ENCODE measurements at regions not wholly inside any gene's neighbourhood (a gene's known extent, or its start where the extent isn't known, plus 50 kb on each side); places are given as distances from the start of the nearest gene placed in this dataset.
"Not testable (repeated sequence)": the region's sequence is repeated elsewhere in the genome, so short reads cannot be mapped to it uniquely, and the experiment has no call there.

DNA sequence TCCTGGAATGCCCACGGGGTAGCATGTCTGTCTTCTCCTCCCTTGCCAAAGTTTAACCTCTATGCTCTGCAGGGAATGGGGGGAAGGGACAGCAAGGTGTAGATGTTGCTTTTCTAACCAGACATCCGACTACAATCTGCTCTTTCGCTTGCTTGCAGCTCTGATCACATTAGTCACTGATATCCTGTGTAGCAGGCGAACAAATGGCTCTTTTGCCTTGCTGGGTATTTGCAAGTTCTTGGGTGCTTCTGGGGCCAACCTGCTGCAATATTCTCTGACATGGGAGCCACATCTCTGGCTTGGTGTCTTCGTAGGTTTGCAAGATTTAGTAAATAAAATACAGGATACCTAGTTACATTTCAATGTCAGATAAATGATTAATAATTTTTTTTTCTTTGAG, 190.0 kb downstream of the ASB1 start:
- Mint-ChIP-seq H3K36me3 (no peaks in the 10 kb centered on the region), H3K27ac (no peak overlapping the region), H3K4me3 (no peak overlapping the region), H3K4me1 (no peaks in the 10 kb centered on the region), H3K27me3 (peaks cover 14 to 30% (median 19%) of the 10 kb centered on the region in 3 donors), H3K9me3 (peaks cover 0 to 13% (median 4%) of the 10 kb centered on the region in 7 donors)
- no peak for DNase-seq
- no peak for ATAC-seq (ENCODE audit: low read depth in 2 of 2)

DNA sequence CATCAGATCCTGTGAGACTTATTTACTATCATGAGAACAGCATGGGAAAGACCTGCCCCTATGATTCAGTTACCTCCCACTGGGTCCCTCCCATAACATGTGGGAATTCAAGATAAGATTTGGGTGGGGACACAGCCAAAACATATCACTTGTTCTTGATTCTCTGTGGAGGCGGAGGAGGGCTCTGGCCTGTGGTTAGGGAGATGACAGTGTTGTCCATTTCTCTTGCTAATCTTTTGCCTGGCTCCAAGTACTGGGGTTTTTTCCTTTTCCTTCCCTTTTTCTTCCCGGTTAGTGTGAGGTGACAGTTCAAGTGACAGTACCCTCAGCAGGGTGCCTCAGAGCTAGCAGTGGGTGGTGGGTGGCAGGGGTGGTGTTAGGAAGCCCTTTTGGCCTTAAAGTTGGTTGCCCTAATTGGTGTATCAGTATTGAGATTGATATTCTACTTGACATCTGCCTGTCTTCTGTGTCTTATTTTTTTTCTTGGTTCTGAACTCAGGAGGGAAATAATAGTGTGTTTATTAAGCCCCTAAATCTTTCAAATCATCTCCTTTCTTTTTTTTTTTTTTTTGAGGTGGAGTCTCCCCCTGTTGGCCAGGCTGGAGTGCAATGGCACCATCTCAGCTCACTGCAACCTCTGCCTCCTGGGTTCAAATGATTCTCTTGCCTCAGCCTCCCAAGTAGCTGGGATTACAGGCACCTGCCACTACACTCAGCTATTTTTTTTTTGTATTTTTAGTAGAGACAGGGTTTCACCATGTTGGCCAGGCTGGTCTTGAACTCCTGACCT, 192.0 kb downstream of the ASB1 start:
- not testable (repeated sequence) for H3K4me3 Mint-ChIP-seq; H3K9me3 Mint-ChIP-seq; H3K36me3 Mint-ChIP-seq; DNase-seq; H3K27ac Mint-ChIP-seq; H3K4me1 Mint-ChIP-seq; ATAC-seq (ENCODE audit: low read depth in 2 of 2)
- H3K27me3 Mint-ChIP-seq, result peaks cover 17 to 35% (median 25%) of the 10 kb centered on the region in 3 donors

DNA sequence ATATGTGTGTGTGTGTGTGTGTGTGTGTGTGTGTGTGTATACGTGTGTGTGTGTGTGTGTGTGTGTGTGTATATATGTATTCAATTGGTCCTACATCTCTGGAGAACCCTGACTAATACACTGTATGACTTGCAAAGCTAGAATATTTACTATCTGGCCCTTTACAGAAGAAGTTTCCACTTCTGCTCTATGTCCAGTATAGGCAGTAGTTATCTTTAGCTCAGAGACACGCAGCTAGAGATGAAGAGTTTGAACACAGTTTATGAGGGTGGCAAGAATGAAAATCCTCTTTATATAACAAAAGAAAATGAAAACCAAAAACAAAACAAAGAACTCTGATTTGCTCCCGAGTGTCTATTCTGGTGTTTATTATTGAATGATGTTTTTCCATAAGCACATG, 201.2 kb downstream of the ASB1 start:
- Mint-ChIP-seq H3K4me1 (no peaks in the 10 kb centered on the region), H3K27ac (no peak overlapping the region), H3K27me3 (peaks cover 0 to 4% (median 0%) of the 10 kb centered on the region in 3 donors), H3K36me3 (no peaks in the 10 kb centered on the region), H3K4me3 (no peak overlapping the region), H3K9me3 (peaks cover 0 to 12% (median 2%) of the 10 kb centered on the region in 7 donors)
- ATAC-seq (ENCODE audit: low read depth in 2 of 2) (no peak), DNase-seq (no peak)

DNA sequence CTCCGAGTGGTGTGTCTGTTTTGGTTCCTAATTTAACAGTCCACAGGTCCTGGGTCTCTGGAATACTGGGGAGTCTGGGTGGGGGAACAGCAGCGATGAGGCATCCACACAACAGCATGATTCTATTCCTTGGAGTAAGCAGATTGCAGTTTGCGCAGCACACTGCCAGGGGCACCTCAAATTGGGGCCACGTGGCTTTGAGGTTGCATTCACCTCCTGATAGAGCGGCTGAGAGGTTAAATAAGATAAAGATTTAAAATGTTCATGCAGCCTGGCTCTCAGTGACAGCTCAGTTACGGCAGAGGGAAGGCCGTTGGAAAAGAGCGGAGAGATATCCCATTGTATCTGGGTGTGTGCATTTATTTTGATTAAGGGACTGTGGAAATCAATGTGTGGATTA, 202.3 kb downstream of the ASB1 start:
- Mint-ChIP-seq H3K36me3 (no peaks in the 10 kb centered on the region), H3K9me3 (peaks cover 0 to 12% (median 2%) of the 10 kb centered on the region in 7 donors), H3K4me3 (no peak overlapping the region), H3K27ac (no peak overlapping the region), H3K4me1 (no peaks in the 10 kb centered on the region), H3K27me3 (peaks cover 0 to 4% (median 0%) of the 10 kb centered on the region in 3 donors)
- ATAC-seq (ENCODE audit: low read depth in 2 of 2) (no peak), DNase-seq (no peak)

DNA sequence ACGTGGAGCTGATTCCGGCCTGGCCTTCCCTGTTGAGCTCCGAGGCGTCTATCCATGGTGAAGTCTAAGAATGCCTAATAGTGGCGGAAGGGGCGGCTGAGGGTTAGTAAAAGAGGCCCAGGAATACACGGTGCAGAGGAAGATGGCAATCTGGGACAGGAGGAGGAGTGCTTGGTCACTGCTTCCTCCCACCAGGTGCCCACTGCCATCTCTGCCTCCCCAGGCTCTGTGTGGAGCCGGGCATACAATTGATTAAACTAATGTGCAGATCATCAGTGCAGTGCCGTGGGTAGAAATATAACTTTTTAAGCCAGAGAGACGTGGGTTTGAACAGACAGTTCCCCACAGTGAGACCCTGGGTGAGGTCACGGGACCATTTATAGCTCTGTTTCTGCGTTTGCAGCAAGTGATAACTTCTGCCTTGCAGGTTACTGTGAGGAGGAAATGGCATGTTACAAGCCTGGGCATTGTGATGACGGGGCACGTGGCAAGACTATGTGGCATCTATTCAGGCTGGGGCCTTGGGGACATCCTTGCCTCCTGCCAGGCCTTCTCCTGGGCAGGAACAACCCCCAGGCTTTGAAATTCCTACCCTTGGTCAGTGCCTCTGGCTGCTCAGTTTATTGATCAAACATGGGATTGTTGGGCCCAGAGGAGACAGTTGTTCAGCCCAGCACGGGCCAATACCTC, 204.9 kb downstream of the ASB1 start:
- H3K27me3 Mint-ChIP-seq, result no peaks in the 10 kb centered on the region
- no peak for ATAC-seq (ENCODE audit: low read depth in 2 of 2)
- H3K4me1 Mint-ChIP-seq, result no peaks in the 10 kb centered on the region
- DNase-seq, result no peak
- H3K4me3 Mint-ChIP-seq, result no peak overlapping the region
- H3K9me3 Mint-ChIP-seq, result peaks cover 0 to 7% (median 0%) of the 10 kb centered on the region in 7 donors
- no peak overlapping the region for H3K27ac Mint-ChIP-seq
- H3K36me3 Mint-ChIP-seq, result no peaks in the 10 kb centered on the region

DNA sequence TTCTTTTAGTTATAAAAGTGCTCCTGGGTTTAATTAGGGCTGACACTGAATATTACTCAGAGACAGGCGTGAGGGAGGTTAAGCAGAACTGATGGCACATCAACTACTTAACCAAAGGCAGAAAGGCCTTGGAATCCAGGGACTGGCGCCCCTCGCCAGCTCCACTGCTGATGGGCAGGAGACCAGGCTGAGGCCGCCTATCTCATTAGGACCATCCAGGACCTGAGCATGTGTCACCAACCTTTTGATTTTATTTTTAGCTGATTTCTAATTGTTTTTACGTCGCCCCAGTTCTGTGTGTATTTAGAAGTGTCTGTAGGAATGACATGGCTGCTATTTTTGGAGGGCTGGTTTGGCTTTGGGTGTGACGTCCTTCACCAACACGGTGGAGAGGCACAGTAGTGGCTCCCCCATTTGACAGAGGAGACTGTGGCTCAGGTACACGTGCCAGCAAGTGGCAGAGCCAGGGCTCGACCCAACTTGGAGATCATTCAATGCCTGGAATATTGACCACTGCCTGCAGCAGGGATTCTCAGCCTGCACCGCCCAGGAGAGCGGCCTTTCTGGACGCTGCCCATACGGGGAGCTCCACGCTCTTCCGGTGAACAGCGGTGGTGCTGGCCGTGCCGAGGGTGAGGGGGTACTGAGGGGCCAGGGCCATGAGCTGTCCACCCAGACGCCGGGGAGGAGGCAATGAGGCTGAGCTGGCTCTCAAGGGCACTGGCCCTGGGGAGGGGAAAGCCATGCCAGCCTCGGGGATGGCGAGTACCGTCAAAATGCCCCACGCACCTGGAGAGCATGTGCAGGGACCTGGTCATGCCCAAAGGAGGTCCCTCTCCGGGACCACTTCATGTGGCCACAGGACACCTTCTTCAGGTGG, 205.7 kb downstream of the ASB1 start:
- Mint-ChIP-seq H3K36me3 (no peaks in the 10 kb centered on the region), H3K9me3 (peaks cover 0 to 3% (median 0%) of the 10 kb centered on the region in 7 donors), H3K27me3 (no peaks in the 10 kb centered on the region), H3K4me1 (no peaks in the 10 kb centered on the region), H3K27ac (no peak overlapping the region), H3K4me3 (no peak overlapping the region)
- DNase-seq, result no peak
- no peak for ATAC-seq (ENCODE audit: low read depth in 2 of 2)

DNA sequence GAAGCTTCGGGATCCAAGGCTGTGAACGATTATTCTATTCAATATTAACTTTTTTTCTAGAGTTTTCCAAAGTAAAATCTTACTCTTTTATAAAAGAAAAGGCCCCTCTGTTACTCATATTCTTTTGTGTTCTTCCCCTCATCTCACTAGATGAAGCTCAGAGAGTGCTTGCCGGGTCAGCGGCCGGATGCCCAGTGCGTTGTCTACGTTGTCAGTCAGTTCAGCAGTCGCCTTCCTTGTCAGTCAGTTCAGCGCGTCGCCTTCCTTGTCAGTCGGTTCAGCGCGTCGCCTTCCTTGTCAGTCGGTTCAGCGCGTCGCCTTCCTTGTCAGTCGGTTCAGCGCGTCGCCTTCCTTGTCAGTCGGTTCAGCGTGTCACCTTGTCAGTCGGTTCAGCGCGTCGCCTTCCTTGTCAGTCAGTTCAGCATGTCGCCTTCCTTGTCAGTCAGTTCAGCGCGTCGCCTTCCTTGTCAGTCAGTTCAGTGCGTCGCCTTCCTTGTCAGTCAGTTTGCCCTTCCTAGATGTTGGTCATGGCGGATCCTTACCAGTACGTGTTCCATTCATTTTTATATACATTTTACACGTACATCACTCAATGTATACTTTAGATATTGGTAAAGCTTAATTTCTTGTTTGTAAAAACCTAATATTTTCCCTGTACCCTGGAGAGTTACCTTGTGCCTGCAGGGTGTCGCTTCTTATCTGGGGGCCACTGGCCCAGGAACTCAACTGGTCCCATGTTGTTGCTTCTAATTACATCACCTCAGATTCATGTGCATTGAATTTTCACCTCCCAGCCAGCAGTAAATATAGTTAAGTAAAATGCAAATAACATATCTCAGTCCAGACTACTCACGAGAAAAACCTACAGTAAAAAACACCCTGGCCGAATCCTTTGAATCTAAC, 206.9 kb downstream of the ASB1 start:
- no peaks in the 10 kb centered on the region for H3K4me1 Mint-ChIP-seq
- H3K27me3 Mint-ChIP-seq, result no peaks in the 10 kb centered on the region
- no peaks in the 10 kb centered on the region for H3K36me3 Mint-ChIP-seq
- no peak for DNase-seq
- no peak overlapping the region for H3K4me3 Mint-ChIP-seq
- no peak for ATAC-seq (ENCODE audit: low read depth in 2 of 2)
- H3K9me3 Mint-ChIP-seq, result no peaks in the 10 kb centered on the region
- H3K27ac Mint-ChIP-seq, result no peak overlapping the region

DNA sequence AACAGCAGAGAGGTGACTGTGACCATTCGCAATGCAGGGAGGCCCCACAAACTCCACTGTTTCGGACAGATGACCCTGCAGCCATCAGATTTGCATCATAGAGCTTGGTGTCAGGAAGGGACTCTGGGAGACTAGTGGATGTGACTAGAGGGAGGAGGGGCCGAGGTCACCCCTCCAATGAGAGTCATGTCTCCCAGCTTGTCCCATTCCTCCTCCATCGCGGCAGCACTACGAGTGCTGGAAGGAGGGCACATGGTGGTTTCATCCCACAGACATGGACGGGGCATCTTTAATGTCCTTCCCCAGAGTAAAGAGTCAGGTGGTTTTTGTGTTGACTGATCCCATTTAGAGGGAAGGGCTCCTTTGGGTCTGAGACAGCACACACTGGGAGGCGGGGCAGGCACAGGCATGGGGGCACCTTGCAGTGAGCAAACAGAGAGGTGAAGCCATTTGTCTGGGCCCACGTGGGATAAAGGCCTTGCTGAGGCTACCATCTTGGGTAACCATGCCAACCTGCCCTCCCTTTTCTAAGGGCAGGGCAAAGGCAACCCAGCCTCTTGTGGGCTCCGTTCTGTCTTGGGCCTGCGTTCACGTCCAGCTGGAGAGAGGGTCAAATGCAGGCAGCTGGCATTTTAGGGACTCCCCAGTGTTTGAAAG, 208.1 kb downstream of the ASB1 start:
- Mint-ChIP-seq H3K27me3 (peaks cover 0 to 5% (median 0%) of the 10 kb centered on the region in 3 donors), H3K9me3 (no peaks in the 10 kb centered on the region), H3K36me3 (no peaks in the 10 kb centered on the region), H3K4me1 (no peaks in the 10 kb centered on the region), H3K4me3 (no peak overlapping the region), H3K27ac (no peak overlapping the region)
- no peak for ATAC-seq (ENCODE audit: low read depth in 2 of 2)
- DNase-seq, result no peak

DNA sequence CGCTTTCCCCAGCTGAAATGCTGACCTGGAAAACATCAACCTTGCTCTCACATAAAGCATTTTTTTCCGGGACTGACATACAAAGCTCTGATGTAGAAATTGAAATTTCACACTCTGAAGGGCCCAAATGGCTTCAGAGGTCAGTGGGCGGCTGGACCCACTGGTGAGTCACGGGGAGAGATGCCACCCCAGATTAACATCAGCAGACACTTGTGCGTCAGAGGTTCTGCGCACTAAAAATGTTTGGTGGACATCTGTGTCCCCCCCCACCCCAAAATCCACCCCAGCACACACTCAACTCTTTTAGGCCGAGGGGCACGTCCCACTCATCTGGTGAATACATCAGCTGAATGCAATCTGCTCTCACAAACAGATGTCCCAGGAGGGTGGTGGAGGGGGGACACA, 208.9 kb downstream of the ASB1 start:
- Mint-ChIP-seq H3K4me3 (no peak overlapping the region), H3K27me3 (peaks cover 0 to 5% (median 0%) of the 10 kb centered on the region in 3 donors)

DNA sequence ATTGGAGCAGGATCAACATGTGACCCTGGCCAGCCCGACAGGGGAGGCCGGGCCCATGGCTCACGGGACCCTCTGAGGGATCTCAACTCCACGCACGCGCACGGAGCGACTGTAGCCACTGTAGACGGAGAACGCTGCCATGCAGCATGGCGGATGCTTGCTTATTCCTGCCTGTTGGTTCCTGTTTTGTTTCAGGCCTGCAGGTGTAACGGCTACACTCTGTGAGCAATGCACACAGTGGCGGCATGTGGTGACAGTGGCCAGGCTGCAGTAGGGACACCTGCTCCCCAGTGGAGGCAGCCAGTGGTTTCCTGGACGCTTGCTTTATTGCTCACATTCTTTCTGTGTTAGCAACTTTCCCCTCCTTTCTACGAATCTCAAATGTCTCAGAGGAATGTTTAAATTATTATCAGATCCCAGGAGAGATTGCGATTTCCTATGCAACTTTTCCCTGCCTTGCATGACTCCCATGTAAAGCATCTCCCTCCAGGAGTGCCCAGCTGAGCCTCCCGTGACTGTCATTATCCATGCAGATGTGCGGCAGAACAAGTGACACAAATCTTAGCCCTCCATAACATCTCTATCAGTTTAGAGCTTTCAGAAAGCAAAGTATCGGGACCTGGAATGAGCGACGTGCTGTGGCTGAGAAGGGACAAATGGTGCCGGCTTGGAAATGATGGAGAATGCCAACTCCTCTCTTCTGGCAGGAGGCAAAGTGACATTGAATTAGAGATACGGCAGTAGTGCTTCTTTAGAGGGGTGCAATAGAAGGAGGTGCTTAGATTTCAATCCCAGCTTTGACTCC, 209.7 kb downstream of the ASB1 start:
- ATAC-seq (ENCODE audit: low read depth in 2 of 2) (no peak), DNase-seq (no peak)
- H3K36me3 Mint-ChIP-seq, result no peaks in the 10 kb centered on the region
- no peak overlapping the region for H3K4me3 Mint-ChIP-seq
- H3K27ac Mint-ChIP-seq, result no peak overlapping the region
- no peaks in the 10 kb centered on the region for H3K4me1 Mint-ChIP-seq
- H3K9me3 Mint-ChIP-seq, result no peaks in the 10 kb centered on the region
- peaks cover 0 to 5% (median 0%) of the 10 kb centered on the region in 3 donors for H3K27me3 Mint-ChIP-seq

More for the DNA sequence above, 208.9 kb downstream of the ASB1 start:
- no peaks in the 10 kb centered on the region for H3K9me3 Mint-ChIP-seq
- peak overlapping the region in 1 of 6 donors; percentile 81 for H3K27ac Mint-ChIP-seq
- H3K4me1 Mint-ChIP-seq, result no peaks in the 10 kb centered on the region
- H3K36me3 Mint-ChIP-seq, result no peaks in the 10 kb centered on the region
- ATAC-seq (ENCODE audit: low read depth in 2 of 2), result no peak
- no peak for DNase-seq

DNA sequence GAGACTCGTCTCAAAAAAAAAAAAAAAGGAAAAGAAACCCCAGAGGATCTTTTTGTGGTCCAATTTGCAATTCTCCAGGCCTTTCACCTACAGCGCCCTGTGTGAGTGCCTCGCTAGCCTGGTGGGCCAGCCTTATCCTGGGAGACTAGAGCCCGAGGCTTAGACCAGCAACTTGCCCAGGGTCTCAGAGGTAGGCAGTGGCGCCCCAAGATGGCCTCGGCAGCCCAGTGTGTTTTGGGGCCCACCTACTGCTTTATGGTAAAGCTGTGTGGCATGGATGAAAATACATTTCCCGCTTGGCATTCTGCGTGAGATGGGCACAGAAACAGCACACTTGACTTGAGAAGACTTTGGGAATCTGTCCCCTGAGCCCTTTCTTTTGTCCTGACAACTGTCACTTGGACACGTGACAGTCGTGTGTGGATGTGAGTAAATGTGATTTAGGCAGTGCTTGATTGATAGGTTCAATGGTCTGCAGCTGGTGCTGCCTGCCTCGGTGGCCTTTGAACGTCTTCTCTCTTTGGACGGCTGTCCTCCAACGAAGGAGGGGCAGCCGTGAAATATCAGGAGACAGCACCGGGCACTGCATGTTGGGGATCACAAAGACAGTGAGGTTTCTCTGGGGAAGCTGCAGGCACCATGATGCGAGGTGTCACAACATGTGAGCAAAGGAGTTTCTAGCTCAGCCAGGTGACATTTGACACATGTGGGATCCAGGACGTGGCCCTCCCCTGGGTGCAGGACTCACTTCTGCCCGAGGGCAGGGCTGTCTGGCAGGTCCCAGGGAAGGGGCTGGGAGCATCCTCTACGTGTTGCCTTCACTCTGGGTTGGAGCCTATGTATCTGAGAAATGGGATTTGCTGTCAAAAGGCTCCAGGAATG, 209.5 kb upstream of the TWIST2 start:
- ATAC-seq (ENCODE audit: low read depth in 2 of 2) (no peak), DNase-seq (no peak)
- H3K4me3 Mint-ChIP-seq, result peak overlapping the region in 1 of 8 donors; percentile 42
- no peaks in the 10 kb centered on the region for H3K36me3 Mint-ChIP-seq
- peaks cover 0 to 5% (median 0%) of the 10 kb centered on the region in 3 donors for H3K27me3 Mint-ChIP-seq
- H3K9me3 Mint-ChIP-seq, result no peaks in the 10 kb centered on the region
- H3K27ac Mint-ChIP-seq, result no peak overlapping the region
- H3K4me1 Mint-ChIP-seq, result no peaks in the 10 kb centered on the region

All from naive B cell (primary cell).